SK-N-MC (cell line): ENCODE measurements at regions not wholly inside any gene's neighbourhood (a gene's known extent, or its start where the extent isn't known, plus 50 kb on each side); places are given as distances from the start of the nearest gene placed in this dataset.
"Not testable (repeated sequence)": the region's sequence is repeated elsewhere in the genome, so short reads cannot be mapped to it uniquely, and the experiment has no call there.

Experiments used
- EZH2 ChIP-seq: fragments of 200-600 bp; sonication (generic); IDR thresholded peaks from one replicate; pipeline ENCODE4 v1.6.1; 2017; ENCODE audit warnings: antibody characterized with exemption
- FOXP2 ChIP-seq: optimal IDR thresholded peaks from 2 replicates; pipeline ENCODE3; 2011; ENCODE audit warnings: mild to moderate bottlenecking, moderate library complexity; ENCODE audit not compliant: insufficient read depth; ENCODE audit errors: extremely low read length, control extremely low read depth
- POLR2AphosphoS5 ChIP-seq: IDR thresholded peaks from 2 replicates; pipeline ENCODE4 v1.6.1; 2012; ENCODE audit warnings: mild to moderate bottlenecking, low read depth, low read length, borderline replicate concordance

GRCh38 chr7:69499-70123 is 122.8 kb upstream of the FAM20C start:
- TF ChIP-seq POLR2AphosphoS5, EZH2, FOXP2: not testable (repeated sequence)
